ENCODE measurements at regions not wholly inside any gene's neighbourhood (a gene's known extent, or its start where the extent isn't known, plus 50 kb on each side); places are given as distances from the start of the nearest gene placed in this dataset.

DNA sequence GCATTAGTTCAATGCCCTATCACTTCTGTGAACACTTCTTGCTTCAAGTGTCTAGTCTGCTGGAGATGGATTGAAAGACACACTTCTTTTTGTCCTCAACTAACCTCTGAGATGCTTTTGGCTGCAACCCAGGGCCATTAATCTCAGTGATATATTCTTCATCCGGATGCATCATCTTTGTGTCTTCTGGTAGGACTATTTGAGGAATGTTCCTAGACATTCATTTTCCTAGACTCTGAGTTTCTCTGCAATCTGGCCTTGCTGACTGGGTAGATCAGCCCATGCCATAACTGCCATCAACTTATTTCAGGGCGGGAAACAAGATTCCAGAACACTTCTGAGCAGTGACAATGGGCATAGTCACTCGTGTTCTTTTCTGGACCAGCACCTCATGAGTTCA lies 329.4 kb downstream of the PDGFC start:
- H3K36me3 ChIP-seq (ENCODE audit: insufficient read depth, low read depth, low read length): no peaks in the 10 kb centered on the region
- peaks cover 5% of the 10 kb centered on the region for H3K4me1 ChIP-seq (ENCODE audit: insufficient read depth, low read length)
- H3K27ac ChIP-seq (ENCODE audit: low read length): no peak overlapping the region
- H3K9ac ChIP-seq (ENCODE audit: low read depth, low read length): no peak overlapping the region
- no peaks in the 10 kb centered on the region for H3K9me3 ChIP-seq (ENCODE audit: insufficient read depth, low read depth, low read length)
- H3K27me3 ChIP-seq (ENCODE audit: insufficient read depth, low read length): no peaks in the 10 kb centered on the region
- no peak overlapping the region for H3K4me3 ChIP-seq (ENCODE audit: low read length)

DNA sequence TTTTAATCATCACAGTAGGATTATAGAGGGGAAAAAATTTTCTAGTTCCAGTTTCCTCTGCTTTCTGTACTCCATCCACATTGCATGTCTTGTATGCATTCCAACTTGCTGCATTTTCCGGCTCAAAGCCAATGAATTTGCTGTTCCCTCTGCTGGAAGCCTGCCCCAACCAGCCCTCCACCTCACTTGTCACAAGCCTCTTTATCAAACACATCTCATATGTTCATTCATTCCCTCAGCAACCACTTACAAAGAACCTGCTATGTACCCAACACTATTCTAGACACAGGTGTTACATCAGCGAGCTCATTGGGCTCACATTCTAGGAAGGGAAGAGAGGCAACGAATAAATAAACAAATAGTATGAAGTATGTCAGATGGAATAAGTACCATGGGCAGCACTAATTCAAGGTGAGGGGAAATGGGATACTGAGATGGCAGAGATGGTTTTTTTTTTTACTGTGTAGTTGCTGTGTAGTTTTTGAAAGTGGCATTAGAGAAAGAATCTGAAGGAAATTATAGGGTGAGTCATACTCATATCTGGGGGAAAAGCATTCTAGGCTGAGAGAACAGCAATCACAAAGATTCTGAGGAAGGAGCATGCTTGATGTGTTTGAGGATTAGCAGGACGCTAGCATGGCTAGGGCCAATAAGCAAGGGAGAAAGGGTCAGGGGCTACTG lies 332.5 kb downstream of the PDGFC start:
- Histone ChIP-seq H3K9ac (ENCODE audit: low read depth, low read length) (no peak overlapping the region), H3K9me3 (ENCODE audit: insufficient read depth, low read depth, low read length) (no peaks in the 10 kb centered on the region), H3K27me3 (ENCODE audit: insufficient read depth, low read length) (no peaks in the 10 kb centered on the region), H3K4me1 (ENCODE audit: insufficient read depth, low read length) (peaks cover 11% of the 10 kb centered on the region), H3K36me3 (ENCODE audit: insufficient read depth, low read depth, low read length) (no peaks in the 10 kb centered on the region), H3K4me3 (ENCODE audit: low read length) (no peak overlapping the region), H3K27ac (ENCODE audit: low read length) (no peak overlapping the region)

DNA sequence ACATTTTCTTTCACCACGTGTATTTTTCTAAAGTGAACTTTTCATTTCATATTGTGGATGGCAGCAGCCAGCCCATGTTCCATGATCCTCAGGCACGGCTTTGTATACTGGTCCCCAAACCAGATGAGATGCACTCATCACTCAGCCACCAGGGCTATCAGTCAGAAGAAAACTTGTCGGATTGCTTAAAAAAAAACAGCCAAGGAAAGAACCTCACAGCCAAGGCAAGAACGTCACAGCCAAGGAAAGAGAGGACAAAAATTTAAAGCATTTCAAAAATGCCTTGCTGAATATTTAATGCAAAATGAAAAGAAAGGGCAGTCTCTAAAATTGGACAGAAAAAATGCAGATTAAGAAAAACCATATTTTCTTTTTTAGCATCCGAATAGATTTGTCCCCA lies 333.3 kb downstream of the PDGFC start:
- no peak overlapping the region for H3K4me3 ChIP-seq (ENCODE audit: low read length)
- no peaks in the 10 kb centered on the region for H3K9me3 ChIP-seq (ENCODE audit: insufficient read depth, low read depth, low read length)
- peaks cover 13% of the 10 kb centered on the region for H3K4me1 ChIP-seq (ENCODE audit: insufficient read depth, low read length)
- no peak overlapping the region for H3K9ac ChIP-seq (ENCODE audit: low read depth, low read length)
- H3K36me3 ChIP-seq (ENCODE audit: insufficient read depth, low read depth, low read length): no peaks in the 10 kb centered on the region
- H3K27ac ChIP-seq (ENCODE audit: low read length): no peak overlapping the region
- no peaks in the 10 kb centered on the region for H3K27me3 ChIP-seq (ENCODE audit: insufficient read depth, low read length)

DNA sequence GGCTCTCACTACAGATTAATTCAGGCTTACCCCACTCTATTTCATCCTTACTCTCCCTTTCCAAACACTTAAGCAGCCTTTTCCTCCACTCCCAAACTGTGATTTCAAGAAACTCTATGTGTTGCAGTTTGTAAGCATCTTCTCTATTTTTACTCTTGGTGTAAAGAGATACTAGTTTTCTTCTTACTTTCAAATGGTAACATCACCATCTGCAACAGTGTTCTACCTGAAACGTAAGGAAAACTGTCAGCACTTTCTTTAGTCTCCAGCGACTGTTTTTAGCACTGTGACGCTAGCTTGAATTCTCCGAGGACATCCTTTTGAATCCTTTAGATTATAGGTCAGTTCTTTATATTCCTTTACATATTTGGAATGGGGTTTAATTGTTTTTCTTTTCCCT lies 335.2 kb downstream of the PDGFC start:
- Histone ChIP-seq H3K27me3 (ENCODE audit: insufficient read depth, low read length) (no peaks in the 10 kb centered on the region), H3K9me3 (ENCODE audit: insufficient read depth, low read depth, low read length) (no peaks in the 10 kb centered on the region), H3K9ac (ENCODE audit: low read depth, low read length) (no peak overlapping the region), H3K36me3 (ENCODE audit: insufficient read depth, low read depth, low read length) (no peaks in the 10 kb centered on the region), H3K4me1 (ENCODE audit: insufficient read depth, low read length) (peaks cover 13% of the 10 kb centered on the region), H3K27ac (ENCODE audit: low read length) (no peak overlapping the region), H3K4me3 (ENCODE audit: low read length) (no peak overlapping the region)

DNA sequence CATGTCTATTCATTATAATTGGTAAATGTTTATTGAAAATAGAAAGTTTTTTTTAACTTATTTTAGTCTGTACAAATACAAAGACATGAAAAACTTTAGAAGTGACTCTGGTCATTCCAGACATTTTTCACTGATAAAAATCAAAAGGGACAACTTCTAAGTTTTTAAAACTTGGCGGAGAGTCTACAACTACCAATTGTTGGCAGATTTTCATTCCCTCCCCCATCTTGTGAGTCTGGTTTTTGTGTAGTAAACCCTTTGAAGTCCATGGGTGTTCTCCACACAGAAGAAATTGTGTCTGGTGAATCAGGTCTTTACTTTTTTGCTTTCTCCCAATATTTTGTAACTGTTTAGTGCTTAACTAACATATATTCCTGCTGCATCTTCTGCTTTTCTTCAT lies 336.5 kb downstream of the PDGFC start:
- Histone ChIP-seq H3K9ac (ENCODE audit: low read depth, low read length) (no peak overlapping the region), H3K36me3 (ENCODE audit: insufficient read depth, low read depth, low read length) (no peaks in the 10 kb centered on the region), H3K27ac (ENCODE audit: low read length) (no peak overlapping the region), H3K4me1 (ENCODE audit: insufficient read depth, low read length) (peaks cover 13% of the 10 kb centered on the region), H3K27me3 (ENCODE audit: insufficient read depth, low read length) (no peaks in the 10 kb centered on the region), H3K9me3 (ENCODE audit: insufficient read depth, low read depth, low read length) (peaks cover 2% of the 10 kb centered on the region; the same call in 1 of the 2 replicates), H3K4me3 (ENCODE audit: low read length) (no peak overlapping the region)

DNA sequence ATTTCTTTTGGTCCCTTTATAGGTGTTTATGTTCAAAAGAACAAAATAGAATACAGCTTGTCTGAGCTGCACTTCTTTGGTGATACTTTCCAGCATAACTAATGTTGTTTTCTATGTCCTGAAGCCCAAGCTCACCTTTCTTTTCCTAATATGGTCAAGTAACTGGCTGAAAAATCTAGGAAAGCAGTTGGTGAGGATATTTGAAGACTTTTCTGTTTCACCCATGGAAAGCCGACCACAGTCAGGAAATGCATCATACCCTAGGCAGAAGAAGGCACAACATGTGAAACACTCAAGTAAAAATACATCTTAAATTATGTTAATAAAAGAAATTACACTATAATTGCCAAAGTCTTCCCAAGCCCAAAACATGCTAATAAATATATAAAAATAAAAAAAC lies 337.0 kb downstream of the PDGFC start:
- no peak overlapping the region for H3K4me3 ChIP-seq (ENCODE audit: low read length)
- H3K9me3 ChIP-seq (ENCODE audit: insufficient read depth, low read depth, low read length): peaks cover 2% of the 10 kb centered on the region; the same call in 1 of the 2 replicates
- H3K27me3 ChIP-seq (ENCODE audit: insufficient read depth, low read length): no peaks in the 10 kb centered on the region
- H3K9ac ChIP-seq (ENCODE audit: low read depth, low read length): no peak overlapping the region
- no peak overlapping the region for H3K27ac ChIP-seq (ENCODE audit: low read length)
- H3K4me1 ChIP-seq (ENCODE audit: insufficient read depth, low read length): peaks cover 13% of the 10 kb centered on the region
- no peaks in the 10 kb centered on the region for H3K36me3 ChIP-seq (ENCODE audit: insufficient read depth, low read depth, low read length)

DNA sequence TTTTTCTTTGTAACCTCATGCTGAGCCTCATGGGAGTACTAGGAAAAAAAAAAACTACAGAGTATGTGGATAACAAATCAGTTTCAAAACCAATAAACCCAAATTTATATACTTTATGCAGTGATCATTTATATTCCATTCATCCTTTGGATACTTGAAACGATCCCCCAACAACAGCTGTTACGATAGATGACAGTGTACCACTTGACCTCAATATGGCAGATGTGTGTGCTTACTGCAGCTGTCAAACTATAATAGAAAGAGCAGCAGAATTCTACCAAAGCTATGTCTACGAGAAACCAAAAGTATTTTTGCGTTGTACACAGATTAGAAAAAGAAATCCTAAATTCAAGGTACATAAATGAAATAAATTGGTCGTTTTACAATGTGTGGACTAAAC lies 337.8 kb downstream of the PDGFC start:
- no peak overlapping the region for H3K27ac ChIP-seq (ENCODE audit: low read length)
- peaks cover 5% of the 10 kb centered on the region; the same call in 1 of the 2 replicates for H3K9me3 ChIP-seq (ENCODE audit: insufficient read depth, low read depth, low read length)
- no peak overlapping the region for H3K4me3 ChIP-seq (ENCODE audit: low read length)

DNA sequence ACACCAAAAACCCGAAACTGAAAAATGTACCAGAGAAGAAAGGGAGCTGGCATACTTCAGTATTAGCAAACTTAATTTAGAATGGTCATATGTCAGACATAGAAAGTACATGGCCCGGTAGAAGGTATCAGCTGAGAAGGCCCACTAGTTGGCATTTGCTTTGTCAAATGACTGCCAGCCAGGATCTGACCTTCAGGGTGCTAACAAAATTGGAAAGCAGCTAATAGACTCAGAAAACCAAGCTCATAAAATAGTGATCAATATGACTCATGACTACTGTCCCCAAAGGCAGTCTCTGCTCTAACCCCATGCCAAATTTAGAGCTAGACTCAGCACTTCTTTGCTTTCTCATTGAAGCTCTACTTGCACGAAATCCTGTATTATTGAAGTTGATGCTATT lies 342.7 kb downstream of the PDGFC start:
- no peak overlapping the region for H3K27ac ChIP-seq (ENCODE audit: low read length)
- H3K9ac ChIP-seq (ENCODE audit: low read depth, low read length): no peak overlapping the region
- peaks cover under 1% of the 10 kb centered on the region; the same call in 1 of the 2 replicates for H3K4me1 ChIP-seq (ENCODE audit: insufficient read depth, low read length)
- H3K4me3 ChIP-seq (ENCODE audit: low read length): no peak overlapping the region
- H3K36me3 ChIP-seq (ENCODE audit: insufficient read depth, low read depth, low read length): no peaks in the 10 kb centered on the region
- H3K27me3 ChIP-seq (ENCODE audit: insufficient read depth, low read length): no peaks in the 10 kb centered on the region
- peaks cover 19% of the 10 kb centered on the region; the same call in 1 of the 2 replicates for H3K9me3 ChIP-seq (ENCODE audit: insufficient read depth, low read depth, low read length)

More for the DNA sequence above, 337.8 kb downstream of the PDGFC start:
- Histone ChIP-seq H3K36me3 (ENCODE audit: insufficient read depth, low read depth, low read length) (no peaks in the 10 kb centered on the region), H3K4me1 (ENCODE audit: insufficient read depth, low read length) (peaks cover 13% of the 10 kb centered on the region), H3K27me3 (ENCODE audit: insufficient read depth, low read length) (no peaks in the 10 kb centered on the region), H3K9ac (ENCODE audit: low read depth, low read length) (no peak overlapping the region)

DNA sequence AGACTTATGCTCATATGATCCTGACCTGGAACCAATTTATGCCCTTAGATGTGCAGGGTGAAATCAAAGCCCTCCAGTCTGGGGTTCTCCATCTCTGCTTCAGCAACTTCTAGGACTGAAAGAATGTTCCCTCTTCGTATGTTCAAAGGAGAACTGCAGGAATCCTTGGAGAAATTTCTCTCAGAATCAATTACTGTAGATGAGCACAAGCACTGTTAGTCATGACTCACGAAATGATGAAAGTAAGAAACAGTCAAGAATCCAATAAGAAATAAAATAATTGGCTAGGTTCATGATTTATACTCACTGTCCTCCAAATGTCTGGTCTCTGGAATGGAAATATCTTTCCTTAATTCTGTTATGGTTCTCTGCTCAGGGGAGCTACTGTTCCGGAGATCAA lies 348.2 kb downstream of the PDGFC start:
- Histone ChIP-seq H3K4me1 (ENCODE audit: insufficient read depth, low read length) (no peaks in the 10 kb centered on the region), H3K9ac (ENCODE audit: low read depth, low read length) (no peak overlapping the region), H3K27ac (ENCODE audit: low read length) (no peak overlapping the region), H3K27me3 (ENCODE audit: insufficient read depth, low read length) (no peaks in the 10 kb centered on the region), H3K9me3 (ENCODE audit: insufficient read depth, low read depth, low read length) (peaks cover 10% of the 10 kb centered on the region; the same call in 1 of the 2 replicates), H3K4me3 (ENCODE audit: low read length) (no peak overlapping the region), H3K36me3 (ENCODE audit: insufficient read depth, low read depth, low read length) (no peaks in the 10 kb centered on the region)

DNA sequence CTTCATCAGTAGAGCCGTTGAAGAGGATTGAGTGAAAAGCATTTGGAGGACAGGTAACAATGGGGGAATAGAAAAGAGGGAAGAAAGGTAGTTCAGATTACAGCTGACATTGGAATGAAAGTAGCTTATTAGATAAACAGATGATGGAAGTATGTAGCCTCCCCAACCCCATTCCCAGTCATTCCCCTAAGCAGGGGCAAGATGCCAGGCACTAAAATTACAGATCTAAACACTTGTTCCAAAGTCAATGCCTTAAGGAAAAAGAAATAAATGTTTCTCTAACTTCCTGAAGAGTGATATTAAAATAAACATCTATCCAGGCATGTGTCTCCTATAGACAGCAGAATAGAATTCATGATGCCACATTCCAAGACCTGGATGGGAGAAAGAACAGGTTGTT lies 350.8 kb downstream of the PDGFC start:
- Histone ChIP-seq H3K9ac (ENCODE audit: low read depth, low read length) (no peak overlapping the region), H3K9me3 (ENCODE audit: insufficient read depth, low read depth, low read length) (no peaks in the 10 kb centered on the region), H3K27ac (ENCODE audit: low read length) (no peak overlapping the region), H3K27me3 (ENCODE audit: insufficient read depth, low read length) (no peaks in the 10 kb centered on the region), H3K4me1 (ENCODE audit: insufficient read depth, low read length) (no peaks in the 10 kb centered on the region), H3K36me3 (ENCODE audit: insufficient read depth, low read depth, low read length) (no peaks in the 10 kb centered on the region), H3K4me3 (ENCODE audit: low read length) (no peak overlapping the region)

DNA sequence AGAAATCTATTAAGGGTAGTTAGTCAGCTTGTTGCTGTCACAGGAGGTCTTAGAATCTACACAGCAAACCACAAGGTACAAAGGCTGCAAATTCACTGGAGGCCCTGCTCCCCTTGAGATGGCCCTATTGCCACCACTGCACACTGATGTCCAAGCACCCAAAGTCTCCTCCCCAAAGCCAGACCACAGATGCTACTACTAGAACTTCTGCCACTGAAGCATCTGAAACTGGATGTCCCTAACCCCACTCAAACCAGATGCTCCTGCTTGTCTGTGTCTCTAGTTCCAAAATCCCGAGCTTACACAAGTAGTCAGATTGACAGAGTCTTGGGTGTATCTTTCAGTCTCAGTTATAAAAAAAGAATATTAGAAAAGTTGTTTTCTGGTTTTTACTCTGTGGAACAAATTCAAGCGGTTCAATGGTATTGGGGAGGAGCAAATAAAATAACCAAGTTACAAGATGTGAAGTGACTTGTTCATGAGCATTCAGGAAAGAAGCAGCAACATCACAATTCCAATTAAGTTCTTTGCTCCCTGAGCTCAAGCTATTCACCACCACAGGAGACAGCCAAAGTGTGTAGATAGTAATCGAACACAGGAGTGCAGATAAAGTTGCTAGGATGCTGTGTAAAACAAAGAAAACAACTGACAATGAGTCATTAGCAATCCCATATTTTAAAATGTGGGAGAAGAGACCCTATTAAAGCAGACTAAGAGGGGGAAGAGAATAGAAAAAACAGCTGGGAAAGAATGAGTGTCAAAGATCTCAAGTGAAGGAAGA lies 352.3 kb downstream of the PDGFC start:
- H3K9me3 ChIP-seq (ENCODE audit: insufficient read depth, low read depth, low read length): no peaks in the 10 kb centered on the region
- no peak overlapping the region for H3K9ac ChIP-seq (ENCODE audit: low read depth, low read length)
- no peak overlapping the region for H3K4me3 ChIP-seq (ENCODE audit: low read length)
- no peaks in the 10 kb centered on the region for H3K36me3 ChIP-seq (ENCODE audit: insufficient read depth, low read depth, low read length)
- no peaks in the 10 kb centered on the region for H3K4me1 ChIP-seq (ENCODE audit: insufficient read depth, low read length)
- no peak overlapping the region for H3K27ac ChIP-seq (ENCODE audit: low read length)
- H3K27me3 ChIP-seq (ENCODE audit: insufficient read depth, low read length): no peaks in the 10 kb centered on the region

DNA sequence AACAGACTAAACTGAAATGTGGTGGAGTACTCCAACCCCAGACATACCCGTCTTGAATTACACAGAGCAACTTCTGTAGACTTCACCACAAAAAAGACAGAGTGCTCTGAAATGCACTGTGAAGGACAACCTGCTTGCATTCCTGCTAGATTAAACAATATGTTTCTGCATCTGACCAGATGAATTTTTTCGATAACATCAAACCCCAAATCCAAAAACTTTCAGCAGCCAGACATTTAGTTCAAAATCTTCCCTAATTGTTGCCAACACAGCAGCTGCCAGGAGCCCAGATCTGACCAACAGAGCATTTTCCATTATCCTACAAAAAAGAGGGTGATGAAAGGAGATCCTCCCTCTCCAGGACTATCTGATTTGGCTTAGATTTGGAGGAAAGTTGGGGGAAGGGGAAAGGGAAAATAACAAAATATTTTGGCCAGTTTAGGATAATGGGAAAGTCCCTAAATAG lies 356.5 kb downstream of the PDGFC start:
- Histone ChIP-seq H3K9me3 (ENCODE audit: insufficient read depth, low read depth, low read length) (no peaks in the 10 kb centered on the region), H3K4me1 (ENCODE audit: insufficient read depth, low read length) (no peaks in the 10 kb centered on the region), H3K9ac (ENCODE audit: low read depth, low read length) (no peak overlapping the region), H3K27me3 (ENCODE audit: insufficient read depth, low read length) (no peaks in the 10 kb centered on the region), H3K36me3 (ENCODE audit: insufficient read depth, low read depth, low read length) (no peaks in the 10 kb centered on the region), H3K27ac (ENCODE audit: low read length) (no peak overlapping the region), H3K4me3 (ENCODE audit: low read length) (no peak overlapping the region)
